ENCODE measurements at regions not wholly inside any gene's neighbourhood (a gene's known extent, or its start where the extent isn't known, plus 50 kb on each side); places are given as distances from the start of the nearest gene placed in this dataset.

DNA sequence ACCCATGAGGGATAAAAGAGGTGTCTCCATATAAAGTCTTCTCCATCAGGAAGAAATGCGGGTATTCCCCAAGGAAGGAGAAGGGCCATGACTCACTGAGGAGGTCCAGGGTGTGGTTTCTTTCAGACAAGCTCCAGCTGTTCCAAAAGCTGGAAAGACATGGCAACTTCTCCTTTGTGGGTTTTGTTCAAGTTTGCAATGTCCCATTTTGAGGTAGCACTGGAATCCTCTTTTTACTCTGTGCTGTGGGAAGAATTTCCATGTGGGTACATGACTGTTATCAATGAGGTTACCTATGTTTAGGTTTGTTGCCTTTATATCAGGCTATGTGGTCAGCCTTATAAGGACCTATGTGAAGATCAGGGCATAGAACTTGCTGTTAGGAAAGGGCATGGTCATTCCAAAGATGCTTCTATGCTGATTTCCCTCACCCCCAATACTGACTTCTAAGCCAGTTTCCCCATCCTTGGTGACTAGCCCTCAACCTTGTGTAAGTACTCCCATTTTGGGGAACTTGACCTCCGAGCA, 697.5 kb downstream of the INHBA start:
- no peak overlapping the region for H3K14ac ChIP-seq (ENCODE audit: insufficient read depth, low read length)
- H2BK12ac ChIP-seq (ENCODE audit: insufficient read length, low read depth, low read length) = no peak overlapping the region
- no peak overlapping the region for H3K9ac ChIP-seq (ENCODE audit: extremely low read depth, insufficient read length, low read length)
- H2BK15ac ChIP-seq (ENCODE audit: low read depth, low read length) = no peak overlapping the region
- TF ChIP-seq, protein P1, sequence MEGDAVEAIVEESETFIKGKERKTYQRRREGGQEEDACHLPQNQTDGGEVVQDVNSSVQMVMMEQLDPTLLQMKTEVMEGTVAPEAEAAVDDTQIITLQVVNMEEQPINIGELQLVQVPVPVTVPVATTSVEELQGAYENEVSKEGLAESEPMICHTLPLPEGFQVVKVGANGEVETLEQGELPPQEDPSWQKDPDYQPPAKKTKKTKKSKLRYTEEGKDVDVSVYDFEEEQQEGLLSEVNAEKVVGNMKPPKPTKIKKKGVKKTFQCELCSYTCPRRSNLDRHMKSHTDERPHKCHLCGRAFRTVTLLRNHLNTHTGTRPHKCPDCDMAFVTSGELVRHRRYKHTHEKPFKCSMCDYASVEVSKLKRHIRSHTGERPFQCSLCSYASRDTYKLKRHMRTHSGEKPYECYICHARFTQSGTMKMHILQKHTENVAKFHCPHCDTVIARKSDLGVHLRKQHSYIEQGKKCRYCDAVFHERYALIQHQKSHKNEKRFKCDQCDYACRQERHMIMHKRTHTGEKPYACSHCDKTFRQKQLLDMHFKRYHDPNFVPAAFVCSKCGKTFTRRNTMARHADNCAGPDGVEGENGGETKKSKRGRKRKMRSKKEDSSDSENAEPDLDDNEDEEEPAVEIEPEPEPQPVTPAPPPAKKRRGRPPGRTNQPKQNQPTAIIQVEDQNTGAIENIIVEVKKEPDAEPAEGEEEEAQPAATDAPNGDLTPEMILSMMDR (conservative IDR thresholded peaks at IDR 0.05) = no peak
- no peaks in the 10 kb centered on the region for H3K27me3 ChIP-seq (ENCODE audit: insufficient read depth, low read length)
- H3K4me1 ChIP-seq (ENCODE audit: insufficient read depth, low read length) = no peaks in the 10 kb centered on the region
- H4K8ac ChIP-seq (replicated peaks; ENCODE audit: insufficient read length, low read depth, low read length) = no peak overlapping the region
- H3K79me1 ChIP-seq (ENCODE audit: insufficient read depth, low read depth, low read length, poor library complexity, severe bottlenecking) = no peaks in the 10 kb centered on the region
- H3K79me2 ChIP-seq (ENCODE audit: insufficient read depth, low read length) = no peaks in the 10 kb centered on the region
- H4K5ac ChIP-seq (ENCODE audit: insufficient read length, low read depth, low read length) = no peak overlapping the region
- H2BK120ac ChIP-seq (ENCODE audit: low read depth, low read length, poor library complexity, severe bottlenecking) = no peak overlapping the region
- H4K20me1 ChIP-seq (ENCODE audit: control insufficient read depth, insufficient read depth, insufficient read length) = no peaks in the 10 kb centered on the region
- no peak for DNase-seq
- no peak overlapping the region for H3K23ac ChIP-seq (ENCODE audit: insufficient read length, low read depth, low read length)
- H3K27ac ChIP-seq (ENCODE audit: insufficient read length, low read depth, low read length) = no peak overlapping the region
- Mint-ChIP-seq H3K4me1 (peaks cover 5 to 9% of the 10 kb centered on the region in 2 experiments), H3K36me3 (ENCODE audit: insufficient read depth in 1 of 3, low read depth in 3 of 3) (no peaks in the 10 kb centered on the region), H3K9me3 (no peaks in the 10 kb centered on the region; a peak in 1 of 5 replicates), H3K27me3 (ENCODE audit: low read depth) (no peaks in the 10 kb centered on the region), H3K27ac (no peak overlapping the region), H3K4me3 (no peak overlapping the region)
- WGBS (ENCODE audit: extremely low coverage, insufficient read length, low lambda C conversion rate) = no CpG with 5 or more reads among the region's 2 CpGs
- no peaks in the 10 kb centered on the region for H3K9me3 ChIP-seq (ENCODE audit: control insufficient read depth, low read depth, low read length)
- no peak overlapping the region for H3K4me2 ChIP-seq (ENCODE audit: insufficient read depth, insufficient read length, low read length)
- H3T11ph ChIP-seq (ENCODE audit: low read length) = no peak overlapping the region
- no peak overlapping the region for H2AFZ ChIP-seq (ENCODE audit: low read length)
- no peak overlapping the region for H3K56ac ChIP-seq (ENCODE audit: insufficient read length, low read depth, low read length)
- H2AK5ac ChIP-seq (ENCODE audit: insufficient read length, low read length) = no peak overlapping the region
- H2BK20ac ChIP-seq (ENCODE audit: low read depth, low read length, poor library complexity, severe bottlenecking) = no peak overlapping the region
- H3K4ac ChIP-seq (ENCODE audit: low read depth, low read length) = no peak overlapping the region
- H2BK5ac ChIP-seq (ENCODE audit: insufficient read length, low read length) = no peak overlapping the region
- H3K23me2 ChIP-seq (ENCODE audit: insufficient read length, low read depth, low read length, poor library complexity, severe bottlenecking) = no peaks in the 10 kb centered on the region
- H3K18ac ChIP-seq (ENCODE audit: insufficient read length, low read depth, low read length) = no peak overlapping the region
- no peak overlapping the region for H4K91ac ChIP-seq (ENCODE audit: insufficient read length, low read depth, low read length)

Measured in H9 (cell line).